ENCODE measurements at regions not wholly inside any gene's neighbourhood (a gene's known extent, or its start where the extent isn't known, plus 50 kb on each side); places are given as distances from the start of the nearest gene placed in this dataset.

DNA sequence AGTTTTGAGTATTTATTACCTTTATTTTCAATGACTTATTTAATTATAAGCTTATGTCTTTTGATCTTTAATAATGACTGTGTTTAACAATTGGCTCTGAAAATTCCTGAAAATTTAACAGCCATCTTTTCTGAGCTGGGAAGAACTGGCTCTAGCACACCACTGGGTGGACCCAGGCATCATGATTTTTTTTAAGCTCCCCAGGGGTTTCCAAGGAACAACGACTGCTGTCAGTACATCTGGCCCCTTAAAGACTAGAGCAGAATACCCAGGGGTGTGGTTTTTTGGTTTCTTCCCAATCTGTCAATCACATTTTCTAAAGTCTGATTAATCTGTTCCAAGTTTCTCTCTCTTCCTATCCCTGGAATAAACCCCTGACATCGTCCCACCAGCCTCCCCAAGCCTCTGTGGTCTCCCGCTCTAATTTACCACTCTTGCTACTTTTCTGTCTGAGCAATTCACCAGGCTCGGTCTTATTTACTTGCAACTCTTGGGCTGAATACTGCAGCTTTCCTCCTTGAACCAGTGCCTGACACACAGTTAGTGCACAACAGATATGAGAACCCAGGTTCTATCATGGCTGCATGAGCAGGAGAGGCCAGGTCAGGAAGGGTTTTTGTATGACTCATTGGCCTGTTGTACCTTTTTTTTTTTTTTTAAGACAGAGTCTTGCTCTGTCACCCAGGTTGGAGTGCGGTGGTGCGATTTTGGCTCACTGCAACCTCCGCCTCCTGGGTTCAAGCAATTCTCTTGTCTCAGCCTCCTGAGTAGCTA is 321.9 kb downstream of the ZSWIM6 start:
- no peak for DNase-seq (ENCODE audit: low read depth)

DNA sequence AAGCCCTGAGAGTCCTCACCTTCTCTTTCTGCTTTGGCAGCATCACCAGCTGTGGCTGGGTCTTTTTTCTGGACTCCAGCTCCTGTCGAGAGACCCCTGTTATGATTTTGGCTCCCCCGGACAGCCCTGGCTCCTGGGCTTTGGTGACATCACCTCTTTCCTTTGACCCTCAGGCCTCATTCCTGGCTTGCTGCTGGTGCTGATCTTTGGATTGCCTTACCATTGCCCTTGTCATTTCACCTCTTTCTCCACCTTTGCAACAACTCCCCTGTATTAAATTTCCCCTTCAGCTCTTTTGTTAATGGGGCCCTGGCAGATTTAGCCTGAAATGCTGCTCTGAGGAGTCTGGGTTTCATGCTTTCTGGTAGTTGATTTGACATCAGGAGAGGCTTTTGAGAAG is 322.8 kb downstream of the ZSWIM6 start:
- no peak for DNase-seq (ENCODE audit: low read depth)

DNA sequence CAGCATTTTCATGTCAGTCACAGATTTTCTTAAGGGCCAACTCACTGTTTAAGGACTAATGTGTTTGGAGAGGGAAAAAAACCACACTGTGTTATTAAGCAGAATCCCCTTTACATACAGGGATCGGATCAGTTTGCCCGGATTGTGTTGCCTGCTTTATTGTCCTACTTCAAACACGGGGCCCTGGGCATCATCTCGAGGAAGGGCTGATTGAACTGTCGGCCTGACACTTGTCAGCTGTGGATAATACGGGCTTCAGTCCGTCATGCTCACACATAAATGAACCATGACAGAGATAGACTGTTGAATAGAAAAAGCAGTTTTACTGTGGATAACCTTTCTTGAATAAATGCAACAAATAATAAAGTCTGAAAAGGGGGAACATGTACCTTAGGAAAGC is 325.0 kb downstream of the ZSWIM6 start:
- no peak for DNase-seq (ENCODE audit: low read depth)

DNA sequence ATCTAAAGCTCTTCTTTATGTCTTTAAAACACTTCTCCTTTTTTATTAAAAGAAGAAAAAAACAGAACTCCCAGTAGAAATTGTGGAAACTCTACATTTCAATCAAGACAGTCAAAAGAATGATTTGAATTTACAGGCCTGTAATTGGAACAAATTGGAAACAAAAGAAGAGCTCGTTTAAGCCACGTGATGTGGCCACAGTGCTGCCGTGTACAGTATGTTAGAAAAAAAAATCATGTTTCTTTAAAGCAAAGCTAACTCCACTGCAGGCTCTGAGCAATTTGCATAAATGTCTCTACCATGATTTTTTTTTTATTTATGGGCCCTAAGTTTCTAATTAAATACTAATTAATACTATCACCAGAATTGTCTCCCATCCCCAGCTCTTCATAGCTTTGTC is 325.6 kb downstream of the ZSWIM6 start:
- DNase-seq (ENCODE audit: low read depth) = no peak

DNA sequence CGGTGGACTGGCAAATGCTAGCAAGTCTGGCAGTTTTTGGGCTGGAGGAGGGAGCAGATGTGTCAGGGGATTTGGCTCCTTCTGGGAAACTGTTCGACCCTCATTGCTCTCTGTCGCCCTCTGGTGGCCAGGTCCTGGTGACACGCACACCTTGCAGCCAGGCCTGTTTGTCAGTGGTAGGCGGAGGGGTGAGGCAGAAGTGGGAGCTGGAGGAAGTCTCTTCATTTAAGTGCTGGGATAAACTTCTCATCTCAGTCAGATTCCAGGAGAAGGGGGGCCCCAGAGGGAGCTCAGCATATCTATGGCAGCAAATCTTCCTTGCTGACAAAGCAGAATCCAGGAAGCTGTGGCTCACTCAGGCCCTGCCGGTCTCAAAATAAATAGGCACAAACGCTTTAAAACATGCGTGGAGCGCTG is 326.5 kb downstream of the ZSWIM6 start:
- DNase-seq (ENCODE audit: low read depth) = peak; percentile 75

DNA sequence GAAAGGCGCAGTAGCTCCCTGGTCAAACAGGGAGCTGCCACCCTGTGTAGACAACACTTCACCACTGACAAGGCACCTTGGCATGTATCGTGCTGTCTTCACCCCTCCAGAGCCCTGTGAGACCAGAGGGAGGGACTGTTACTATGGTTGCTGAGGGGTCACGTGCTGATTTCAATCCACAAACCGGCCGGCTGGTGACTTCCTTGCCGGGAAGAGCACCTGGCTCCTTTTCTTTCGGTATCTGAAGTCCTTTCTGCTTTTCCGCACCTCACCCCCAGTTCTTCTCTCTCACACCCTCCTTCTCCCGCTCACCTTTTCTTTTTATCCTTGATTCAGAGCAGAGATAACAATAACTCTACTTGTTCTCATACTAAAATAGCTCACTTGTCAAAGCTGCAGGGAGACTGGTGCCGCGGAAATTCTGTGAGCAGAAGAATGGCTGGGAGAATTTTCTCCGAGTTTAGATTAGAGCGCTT is 327.2 kb downstream of the ZSWIM6 start:
- DNase-seq (ENCODE audit: low read depth) = no peak

DNA sequence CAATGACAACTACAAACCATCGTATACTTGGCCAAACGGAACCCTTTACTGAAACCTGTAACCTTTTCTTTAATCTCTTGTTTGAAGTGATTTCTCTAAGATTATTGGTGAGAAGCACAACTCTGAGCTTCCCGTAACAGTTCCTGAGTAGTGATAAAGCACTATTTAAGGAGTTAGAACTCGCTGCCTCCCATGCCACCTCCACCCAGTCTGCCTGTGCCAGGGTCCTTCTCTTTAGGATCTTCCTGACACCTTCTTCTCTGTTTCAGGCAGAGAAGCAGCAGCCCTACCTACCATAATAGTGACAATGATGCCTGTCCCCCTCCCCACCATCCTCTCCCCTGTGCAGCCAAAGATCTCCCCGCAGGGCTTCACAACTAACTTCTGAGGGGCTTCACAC is 330.6 kb downstream of the ZSWIM6 start:
- DNase-seq (ENCODE audit: low read depth) = no peak

DNA sequence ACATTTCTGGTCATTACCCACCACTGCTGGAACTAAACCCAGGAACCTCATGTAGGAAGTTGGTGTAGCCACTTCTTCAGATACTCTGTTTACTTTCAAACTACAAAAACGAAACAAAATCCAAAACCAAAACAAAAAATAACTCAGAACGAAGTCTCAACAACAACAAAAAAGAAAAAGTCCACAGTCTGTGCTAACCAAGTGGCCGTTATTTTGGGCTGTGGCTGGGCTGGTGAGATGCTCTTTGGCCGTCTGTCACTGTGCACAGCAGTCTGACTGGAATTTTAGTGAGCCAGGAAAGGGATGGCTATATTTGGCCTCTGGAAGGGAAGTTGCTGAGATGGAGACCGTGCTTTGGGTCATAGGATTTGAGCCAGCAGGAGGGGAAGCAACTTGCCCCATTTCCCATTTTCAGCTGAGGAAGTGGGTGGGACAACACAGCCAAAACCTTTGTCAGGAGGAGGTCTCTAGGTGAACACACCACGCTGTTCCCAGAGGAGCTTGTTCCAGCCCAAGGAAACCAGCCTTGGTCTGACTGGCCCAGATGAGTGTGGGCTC is 334.1 kb downstream of the ZSWIM6 start:
- no peak for DNase-seq (ENCODE audit: low read depth)

DNA sequence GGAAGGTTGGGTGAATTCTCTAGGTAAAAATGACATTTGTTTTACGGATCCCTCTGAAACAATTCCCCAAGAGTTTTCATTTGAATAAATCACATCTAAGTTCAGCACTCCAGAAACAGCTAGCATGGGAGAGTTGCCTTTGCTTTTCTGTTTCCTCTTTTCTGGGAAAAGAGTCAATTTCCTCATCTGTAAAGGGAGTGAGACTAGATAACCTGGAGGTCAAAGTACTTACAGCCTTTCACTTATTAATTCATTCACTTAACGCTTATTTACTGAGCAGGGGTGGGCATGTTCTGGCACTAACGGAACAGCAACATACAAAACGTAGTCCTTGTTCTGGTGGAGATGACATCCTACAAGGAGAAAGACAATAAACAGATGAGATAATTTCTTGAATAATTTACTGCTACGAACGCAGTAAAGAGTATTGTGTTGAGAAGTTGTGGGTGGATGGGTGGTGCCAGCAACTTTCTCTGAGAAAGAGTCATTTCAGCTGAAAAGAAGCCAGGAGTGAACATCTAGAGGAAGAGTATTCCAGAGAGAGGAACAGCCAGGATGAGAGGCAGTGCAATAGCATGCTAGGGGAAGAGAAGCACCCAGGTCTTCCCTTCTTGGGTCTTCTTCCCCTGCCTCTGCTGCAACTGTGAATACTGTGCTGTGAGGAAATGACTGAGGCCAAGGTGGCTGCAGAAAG is 335.6 kb downstream of the ZSWIM6 start:
- DNase-seq (ENCODE audit: low read depth) = no peak

DNA sequence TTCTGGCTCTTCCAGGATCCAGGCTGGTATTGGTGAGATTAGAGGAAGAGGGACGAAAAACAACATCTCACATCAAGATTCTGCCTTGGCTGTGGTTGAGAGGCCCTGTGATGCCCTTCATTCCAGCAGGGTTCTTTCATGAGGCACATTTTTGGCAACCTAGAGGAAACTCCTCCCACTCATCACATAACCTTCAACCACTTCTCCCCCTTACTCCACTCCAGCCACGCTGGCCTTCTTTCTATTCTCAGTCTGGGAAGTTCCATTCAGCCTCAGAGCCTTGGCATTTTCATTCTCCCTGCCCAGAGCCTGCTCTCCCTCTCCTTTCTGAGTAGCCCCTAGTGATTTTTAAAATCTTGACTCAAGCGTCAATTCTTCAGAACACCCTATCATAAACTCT is 337.5 kb downstream of the ZSWIM6 start:
- DNase-seq (ENCODE audit: low read depth) = no peak

DNA sequence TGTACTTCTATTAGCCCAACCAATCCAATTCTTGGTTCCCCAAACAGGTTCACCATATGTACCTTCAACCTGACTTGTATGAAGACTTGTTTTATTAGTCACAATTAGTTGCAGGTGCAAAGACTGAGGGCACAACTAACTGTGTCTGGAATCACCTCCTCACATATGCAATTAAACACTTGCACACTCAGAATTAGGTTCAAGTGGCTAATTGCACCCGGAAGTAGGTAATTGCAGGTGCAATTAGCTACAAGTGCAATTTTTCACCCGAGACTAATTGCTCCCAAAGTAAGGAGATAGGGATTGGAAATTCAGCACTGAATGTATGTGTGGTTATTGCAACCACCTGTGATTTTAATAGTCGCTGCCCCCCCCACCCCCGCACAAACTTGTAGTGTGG is 338.9 kb downstream of the ZSWIM6 start:
- no peak for DNase-seq (ENCODE audit: low read depth)

DNA sequence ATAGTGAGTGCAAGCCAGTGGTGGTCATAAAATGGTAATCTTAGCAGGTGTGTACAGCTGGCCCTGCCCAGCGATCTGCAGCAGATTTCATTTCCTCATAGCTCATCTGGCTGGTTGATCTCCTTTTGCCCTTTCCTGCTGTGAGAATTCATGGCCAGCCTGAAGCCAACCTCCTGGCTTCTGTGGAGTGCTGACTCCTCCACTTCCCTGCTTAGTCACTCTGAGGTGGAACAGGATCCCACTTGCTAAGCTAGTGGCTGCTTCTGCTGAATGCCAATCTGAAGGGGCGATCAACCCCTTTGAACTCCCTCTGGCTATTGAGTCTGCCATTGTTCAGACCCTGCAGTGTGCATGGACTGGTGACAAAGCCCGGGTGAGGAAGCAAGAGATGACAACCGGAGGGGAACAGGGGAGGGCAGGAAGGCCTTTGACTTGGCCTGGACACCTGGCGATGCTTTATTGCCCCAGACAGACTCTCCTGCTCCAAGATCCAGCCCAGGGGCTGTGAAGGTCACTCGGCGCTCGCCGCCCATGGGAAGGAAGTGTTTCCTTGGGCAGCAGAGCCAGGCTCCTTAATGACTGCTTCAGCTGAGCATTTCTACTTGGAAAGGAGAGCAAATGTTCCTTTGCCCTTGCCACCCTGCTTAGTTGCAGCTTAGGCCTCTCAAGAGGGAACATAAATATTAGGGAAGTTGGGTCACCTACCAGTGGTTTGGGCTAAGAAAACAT is 341.1 kb downstream of the ZSWIM6 start:
- DNase-seq (ENCODE audit: low read depth) = no peak

DNA sequence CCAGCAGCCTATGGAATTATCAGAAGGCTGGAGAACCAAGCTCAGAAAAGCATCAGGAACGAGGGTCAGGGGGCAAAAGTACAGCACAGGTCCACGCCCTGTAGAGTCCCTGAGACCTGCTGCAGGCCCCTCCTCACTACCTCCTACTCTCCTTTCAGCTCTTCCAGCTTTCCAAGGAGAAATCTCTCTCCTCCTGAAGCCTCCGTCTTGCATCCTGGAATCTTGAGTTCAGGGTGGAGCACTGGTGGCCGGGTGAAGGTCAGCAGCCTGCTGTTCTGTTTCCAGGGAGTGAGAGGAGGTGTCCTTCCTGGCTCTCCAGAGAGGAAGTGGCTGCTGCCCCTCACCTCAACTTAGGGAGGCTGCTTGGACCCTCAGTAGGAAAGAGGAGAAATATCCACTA is 342.3 kb downstream of the ZSWIM6 start:
- no peak for DNase-seq (ENCODE audit: low read depth)

DNA sequence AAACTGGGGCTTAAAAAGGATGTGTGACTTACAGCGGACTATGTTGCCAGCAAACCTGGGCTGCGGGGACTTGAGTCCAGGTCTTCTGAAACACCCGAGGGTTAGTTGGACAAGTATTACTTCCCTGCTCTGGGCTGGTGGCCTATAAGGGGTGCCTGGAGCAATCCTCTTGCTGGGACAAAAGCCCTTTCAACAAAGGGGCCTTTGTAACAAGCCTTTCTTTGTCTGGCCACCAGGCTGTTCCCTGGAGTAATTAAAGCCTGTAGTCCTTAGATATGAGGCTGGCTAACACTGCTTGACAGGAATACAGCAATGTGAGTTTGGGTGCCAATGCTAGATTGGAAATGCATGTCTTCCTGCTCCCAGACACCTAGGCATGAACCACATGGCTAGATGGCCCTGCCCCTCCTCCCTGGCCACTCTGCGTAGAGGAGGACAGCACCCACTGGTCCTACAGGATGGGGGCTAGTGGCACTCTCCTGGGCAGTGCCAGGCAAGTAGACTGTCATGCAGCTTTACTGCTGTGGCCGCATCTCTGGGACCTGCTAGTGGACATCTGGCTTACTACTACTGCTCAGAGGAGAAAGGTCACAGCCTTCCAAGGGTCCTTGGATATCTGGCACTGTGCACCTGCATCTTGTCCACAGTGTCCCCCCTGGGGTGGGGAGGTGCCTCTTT is 343.1 kb downstream of the ZSWIM6 start:
- DNase-seq (ENCODE audit: low read depth) = no peak

DNA sequence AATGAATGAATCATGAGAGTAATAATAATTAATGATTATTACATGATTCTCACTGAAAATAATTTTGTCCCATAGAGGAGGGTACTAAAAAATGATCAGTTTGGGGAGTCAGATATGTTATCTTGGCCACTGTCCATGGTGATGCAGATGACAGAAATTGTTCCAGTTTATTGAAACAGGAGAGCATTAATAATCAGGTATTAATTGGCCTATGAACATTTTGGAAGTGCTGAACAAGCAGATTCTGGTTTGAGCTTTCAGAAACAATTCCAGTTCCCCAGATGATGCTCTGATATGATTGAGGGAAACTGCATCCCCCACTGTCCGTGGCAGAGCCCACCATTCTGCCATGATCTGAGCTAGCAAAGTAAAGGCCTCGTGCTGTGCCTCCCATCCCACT is 345.2 kb downstream of the ZSWIM6 start:
- no peak for DNase-seq (ENCODE audit: low read depth)

DNA sequence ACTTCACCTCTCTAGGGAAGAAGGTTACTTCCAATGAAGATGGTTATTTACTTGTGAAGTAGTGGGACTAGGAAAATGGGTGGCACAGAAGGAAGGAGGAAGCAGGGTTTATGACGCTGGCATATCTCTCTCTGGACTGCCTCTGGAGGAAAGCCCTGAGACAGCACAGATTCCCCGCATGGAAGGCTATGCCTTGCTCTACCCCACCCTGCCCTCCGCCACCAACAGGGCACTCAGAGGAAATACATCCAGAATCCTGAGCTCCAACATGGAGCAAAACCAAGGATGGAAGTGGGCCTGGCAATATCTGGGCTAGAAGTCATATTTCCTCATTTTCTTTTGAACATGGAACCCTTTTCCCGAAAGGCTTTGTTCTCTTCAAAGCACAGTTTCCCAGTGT is 346.9 kb downstream of the ZSWIM6 start:
- no peak for DNase-seq (ENCODE audit: low read depth)

DNA sequence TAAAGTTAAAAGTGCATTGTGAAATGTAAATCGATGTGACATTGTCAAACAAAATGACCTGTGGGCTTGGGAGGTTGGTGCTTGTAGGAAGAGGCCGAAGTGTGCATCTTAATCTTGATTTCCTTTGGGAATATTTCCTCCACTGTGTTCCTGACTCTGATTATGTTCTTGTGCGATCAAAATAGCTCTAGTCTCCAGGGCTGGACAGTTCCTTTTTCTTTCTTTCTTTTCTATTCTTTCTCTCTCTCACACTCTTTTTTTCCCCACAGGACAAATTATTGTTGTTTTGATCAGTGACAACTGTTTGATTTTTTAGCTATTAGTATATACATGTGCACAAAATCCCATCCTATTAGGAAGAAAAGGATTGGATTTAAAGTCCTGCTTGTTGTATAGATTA is 347.5 kb downstream of the ZSWIM6 start:
- no peak for DNase-seq (ENCODE audit: low read depth)

DNA sequence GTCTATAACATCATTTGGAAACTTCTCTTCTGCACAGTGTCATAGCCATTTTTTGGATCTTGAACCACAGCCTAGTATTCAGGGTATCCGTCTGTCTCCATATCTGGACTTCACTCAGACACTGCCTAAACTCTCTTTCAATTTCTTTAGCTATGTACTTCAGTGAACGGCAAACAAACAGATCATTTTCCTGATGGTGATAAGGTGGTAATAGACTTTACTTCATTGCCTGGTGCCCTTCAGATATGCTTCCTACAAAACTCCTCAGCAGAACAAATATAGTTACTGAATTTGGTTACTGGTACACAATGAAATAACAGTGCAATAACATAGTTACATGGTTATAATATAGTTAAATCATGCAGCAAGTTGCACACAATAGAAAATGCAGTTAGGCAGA is 348.2 kb downstream of the ZSWIM6 start:
- DNase-seq (ENCODE audit: low read depth) = no peak

DNA sequence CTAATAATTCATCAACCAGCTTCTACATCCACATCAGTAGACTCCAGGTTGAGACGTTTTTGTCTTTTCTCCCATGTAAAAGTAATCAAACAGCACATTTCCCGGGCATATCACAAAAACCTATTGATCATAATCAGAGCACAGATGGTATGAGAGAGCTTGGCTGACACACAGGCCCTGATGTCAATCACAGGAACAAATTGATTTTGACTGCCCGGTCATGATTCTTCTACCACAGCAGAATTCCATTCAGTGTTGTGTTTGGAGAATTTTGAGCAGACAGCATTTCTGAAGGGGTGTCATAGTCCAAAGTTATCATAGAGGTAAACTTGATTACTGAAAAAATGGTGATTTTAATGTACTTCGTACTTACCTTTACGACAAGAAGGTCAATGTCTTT is 351.1 kb downstream of the ZSWIM6 start:
- DNase-seq (ENCODE audit: low read depth) = no peak

DNA sequence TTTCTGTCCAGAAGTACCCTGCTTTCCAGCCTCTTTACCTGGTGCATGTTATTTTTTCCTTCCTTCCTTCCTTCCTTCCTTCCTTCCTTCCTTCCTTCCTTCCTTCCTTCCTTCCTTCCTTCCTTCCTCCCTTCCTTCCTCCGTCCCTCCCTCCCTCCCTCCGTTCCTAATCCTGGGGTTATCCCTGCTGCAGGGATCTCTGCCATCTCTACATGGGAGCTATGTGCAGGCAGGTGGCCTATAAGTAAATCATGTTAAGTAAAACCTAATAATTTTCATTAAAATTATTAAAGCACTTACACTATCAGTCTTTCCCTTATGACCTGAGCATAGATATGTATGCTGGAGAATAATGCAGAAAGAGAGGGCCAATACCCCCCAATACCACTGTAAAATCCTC is 351.9 kb downstream of the ZSWIM6 start:
- no peak for DNase-seq (ENCODE audit: low read depth)

DNA sequence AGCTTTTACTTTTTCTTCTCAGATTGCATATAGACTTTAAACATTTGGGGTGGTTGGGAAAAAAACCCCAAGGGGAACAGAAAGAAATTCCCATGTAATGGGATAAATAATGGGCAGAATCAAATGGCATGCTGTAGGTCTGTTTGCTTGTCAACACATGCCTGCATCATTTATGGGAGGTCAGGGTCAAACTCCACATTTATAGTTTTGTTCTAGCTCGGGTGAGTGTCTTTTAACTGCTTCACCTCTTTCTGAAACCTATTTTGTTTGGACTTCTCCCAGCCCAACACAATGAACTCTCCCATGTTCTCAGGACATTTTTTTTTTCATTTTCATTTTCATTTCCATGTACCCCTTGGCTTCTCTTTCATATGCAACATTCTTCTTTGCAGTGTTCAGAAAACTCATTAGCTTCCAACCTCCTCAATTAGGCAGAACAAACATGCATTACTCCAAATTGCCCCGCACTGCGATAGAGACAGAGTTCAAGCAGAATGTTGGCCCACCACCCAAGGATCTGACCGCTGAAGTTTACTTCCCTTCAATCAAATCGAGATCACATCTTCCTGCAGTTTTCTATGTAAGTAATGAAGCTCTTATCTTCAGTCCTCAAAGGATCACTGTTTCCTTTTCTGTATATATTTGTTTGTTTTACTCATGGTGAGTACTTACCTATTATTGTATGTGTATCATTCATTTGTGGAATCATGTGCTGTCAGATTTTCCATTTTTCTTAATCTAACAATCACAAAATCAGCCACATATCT is 354.6 kb downstream of the ZSWIM6 start:
- no peak for DNase-seq (ENCODE audit: low read depth)

Measured in activated T-cell treated with anti-CD3 and anti-CD28 coated beads for 48 hours (primary cell).